Erythroblast (primary cell): ENCODE measurements at regions not wholly inside any gene's neighbourhood (a gene's known extent, or its start where the extent isn't known, plus 50 kb on each side); places are given as distances from the start of the nearest gene placed in this dataset.

Experiments used
- DNase-seq, 2 experiments: peaks; one replicate each; lab custom pipeline; 2025; lab: John Stamatoyannopoulos, UW
- GATA1 ChIP-seq: IDR thresholded peaks from 2 replicates; pipeline ENCODE4 v1.6.1; 2011; ENCODE audit warnings: low read depth, mild to moderate bottlenecking, control low read depth, low read length, moderate library complexity
- POLR2A ChIP-seq: IDR thresholded peaks from 2 replicates; pipeline ENCODE4 v1.6.1; 2011; ENCODE audit warnings: mild to moderate bottlenecking, low read length

DNA sequence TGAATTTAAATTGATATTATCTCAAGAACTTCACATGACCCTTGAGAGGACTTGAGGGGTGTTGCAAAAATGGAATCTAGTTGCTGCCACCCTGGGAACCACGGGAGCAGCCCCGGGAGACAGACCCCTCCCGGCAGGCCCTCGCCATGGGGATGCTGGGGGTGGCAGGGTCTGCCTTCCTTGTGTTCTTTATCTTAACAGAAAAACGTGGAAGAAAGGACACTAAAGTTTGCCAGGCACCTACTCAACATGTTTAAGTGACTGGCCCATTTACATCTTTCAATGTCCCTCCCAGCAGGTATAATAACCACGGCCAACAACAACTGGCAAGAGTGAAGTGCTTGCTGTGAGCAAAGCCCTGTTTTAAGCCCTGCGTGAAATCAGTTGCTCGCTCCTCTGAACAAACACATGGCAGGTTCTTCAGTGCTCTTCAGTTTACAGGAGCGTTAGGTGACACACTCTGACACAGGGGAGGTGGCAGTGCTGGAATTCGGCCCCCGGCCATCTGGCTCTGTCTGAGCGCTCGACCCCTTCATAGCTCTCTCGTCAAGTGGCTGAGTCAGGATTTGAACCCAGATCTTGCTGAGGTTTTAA is 112.5 kb downstream of the ASB7 start:
- DNase-seq = no peak
- TF ChIP-seq POLR2A (no peak), GATA1 (no peak)

DNA sequence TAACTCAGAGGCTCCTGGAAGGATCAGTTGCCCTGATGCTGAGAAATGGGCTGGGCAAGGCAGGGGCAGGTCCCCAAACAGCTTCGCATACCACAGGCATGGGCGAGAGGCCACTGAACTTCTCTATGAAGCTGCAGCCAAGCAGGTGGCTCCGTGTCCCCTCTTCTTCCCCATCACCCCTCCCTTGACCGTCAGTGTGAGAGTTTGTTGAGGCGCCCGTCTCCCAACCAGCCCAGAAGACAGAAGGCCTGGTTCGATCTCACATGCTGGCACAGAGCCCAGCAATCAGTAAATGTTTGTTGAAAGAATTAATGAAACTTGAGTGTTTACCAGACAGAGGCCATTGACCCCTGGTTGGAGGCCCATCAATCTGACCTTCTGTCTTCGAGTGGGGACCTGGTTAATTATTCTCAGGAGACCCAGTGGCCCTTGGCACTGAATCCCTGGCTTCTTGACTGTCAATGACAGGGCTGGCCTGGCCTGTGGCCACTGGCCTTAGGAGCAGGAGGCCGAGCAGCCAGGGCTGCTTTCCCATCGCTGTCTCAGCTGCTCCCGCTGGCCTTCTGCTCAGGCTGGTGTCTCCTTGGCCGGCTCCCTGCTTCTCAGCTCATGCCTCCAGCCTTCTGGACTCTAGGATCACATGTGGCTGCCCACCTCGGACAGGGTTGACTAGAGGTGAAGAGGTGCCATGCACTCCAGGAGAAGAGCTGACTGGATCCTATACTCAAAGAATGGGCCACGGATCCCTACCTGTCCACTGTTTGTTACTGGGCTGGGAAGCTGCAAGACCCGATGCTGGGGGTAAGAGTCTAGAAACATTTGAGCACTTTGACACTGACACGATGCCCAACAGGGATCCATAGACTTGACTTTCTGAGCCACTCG is 113.4 kb downstream of the ASB7 start:
- DNase-seq = no peak
- no peak for TF ChIP-seq GATA1
- TF ChIP-seq POLR2A = no peak

DNA sequence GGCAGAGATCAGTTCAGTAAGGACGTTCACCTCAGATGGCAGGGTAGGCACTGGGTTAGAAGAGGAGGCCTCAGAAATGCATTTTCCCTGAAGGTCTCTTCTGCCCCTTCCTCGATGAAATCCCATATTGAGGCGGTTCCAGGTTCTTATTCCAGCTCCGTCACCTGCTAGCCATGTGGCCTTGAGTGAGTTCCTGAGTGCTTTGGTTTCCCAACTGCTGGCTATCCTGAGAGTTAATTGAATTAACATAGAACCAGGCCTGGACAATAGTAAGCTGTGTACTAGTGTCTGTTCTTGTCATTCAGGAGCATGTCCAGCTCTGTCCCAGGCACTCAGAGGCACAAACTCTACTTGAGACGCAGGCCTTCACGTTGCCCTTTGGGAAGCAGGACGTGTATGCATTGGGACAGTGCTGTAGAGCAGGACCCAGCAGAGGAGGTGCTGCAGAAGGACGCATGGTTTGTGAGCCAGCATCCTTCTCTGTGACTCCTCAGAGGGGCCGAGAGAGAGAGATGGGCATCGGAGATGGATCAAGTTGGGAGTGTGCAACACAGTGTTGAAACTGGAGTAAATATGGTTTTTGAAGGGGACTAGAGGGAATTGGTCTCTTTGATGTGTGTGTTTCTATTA is 114.2 kb downstream of the ASB7 start:
- TF ChIP-seq POLR2A (no peak), GATA1 (no peak)
- DNase-seq = no peak

DNA sequence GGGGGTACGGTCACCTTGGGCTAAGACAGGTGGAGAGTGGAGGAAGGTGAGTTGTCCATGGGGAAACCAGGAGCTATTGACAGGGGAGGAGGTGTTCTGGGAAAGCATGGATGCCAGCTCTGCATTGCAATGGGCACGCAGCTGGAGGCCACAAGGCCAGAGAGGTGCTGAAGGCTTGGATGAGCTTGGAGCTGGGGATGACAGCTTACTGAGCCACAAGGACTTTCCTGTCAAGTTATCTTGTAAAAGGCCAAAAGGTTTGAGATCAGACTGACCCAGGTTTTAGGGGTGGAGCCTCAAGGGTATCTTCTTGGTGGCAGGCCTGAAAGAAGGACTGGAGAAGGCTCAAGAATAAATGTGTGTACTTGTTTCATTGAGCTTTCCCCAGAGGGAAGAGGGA is 115.2 kb downstream of the ASB7 start:
- TF ChIP-seq GATA1 = no peak
- no peak for TF ChIP-seq POLR2A
- DNase-seq = no peak

DNA sequence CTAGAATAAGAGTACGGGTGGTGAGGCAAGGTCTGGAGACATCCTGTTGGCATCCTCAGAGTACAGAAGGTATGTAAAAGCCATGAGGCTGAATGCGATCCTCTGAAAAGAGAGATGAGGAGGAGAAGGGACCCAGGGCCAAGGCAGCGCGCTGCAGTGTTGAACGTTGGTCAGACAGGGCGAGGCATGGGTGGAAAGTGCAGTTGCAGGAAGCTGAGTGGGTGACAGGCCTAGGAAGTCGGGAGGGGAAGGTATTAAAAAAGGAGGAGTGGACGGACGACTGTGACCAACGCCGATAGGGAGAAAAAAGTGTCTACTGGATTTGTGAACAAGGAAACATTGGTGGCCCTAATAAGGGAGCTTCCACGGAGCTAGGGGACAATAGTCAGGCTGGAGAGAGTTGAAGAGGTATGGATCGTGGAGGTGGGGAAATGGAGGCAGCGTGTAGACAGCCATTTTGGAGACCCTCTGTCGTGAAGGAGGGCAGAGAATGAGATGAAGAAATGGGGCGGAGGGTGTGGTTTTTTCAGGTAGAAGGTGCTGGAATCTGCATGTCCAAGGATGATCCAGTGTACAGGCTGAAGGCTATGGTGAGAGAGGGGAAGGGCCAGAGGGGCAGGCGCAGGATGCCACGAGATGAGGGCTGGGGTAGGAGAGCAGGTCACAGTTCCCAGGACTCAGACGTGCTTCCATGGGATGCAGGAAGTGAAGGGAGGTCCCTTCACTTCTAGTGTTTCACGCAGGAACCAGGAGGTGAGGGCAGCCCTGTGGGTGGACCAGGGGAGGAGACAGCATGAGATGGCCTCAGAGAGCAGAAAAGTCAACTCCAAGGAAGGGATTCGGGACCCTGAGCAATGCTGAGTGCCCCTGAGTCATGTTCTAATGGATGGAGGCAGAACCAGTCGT is 115.9 kb downstream of the ASB7 start:
- no peak for TF ChIP-seq POLR2A
- TF ChIP-seq GATA1 = no peak
- DNase-seq = no peak

DNA sequence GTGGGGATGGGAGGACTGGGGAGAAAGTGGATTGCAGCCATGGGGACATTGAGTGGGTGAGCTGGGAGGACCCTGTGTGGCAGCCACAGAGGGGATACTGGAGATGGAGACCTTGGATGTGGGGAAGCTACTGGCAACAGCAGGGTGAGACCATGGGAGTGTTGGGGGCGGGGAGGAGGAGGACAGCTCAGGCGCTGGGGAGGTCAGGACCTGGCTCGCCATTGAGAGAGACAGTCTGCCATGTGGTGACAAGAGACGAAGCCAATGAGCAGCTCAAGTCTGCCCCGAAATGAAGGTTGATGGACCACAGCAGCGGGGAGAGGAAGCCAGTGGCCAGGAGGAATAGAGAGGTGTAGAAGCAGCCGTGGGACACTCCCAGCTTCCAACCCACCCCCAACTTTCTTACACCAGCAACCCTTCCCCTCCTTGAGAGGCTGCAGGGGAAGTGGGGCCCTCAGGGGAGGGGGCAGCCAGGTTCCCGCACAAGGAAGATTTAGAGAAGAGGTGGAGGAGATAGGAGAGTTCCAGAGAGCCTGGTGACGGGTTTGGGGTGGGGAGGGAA is 118.1 kb downstream of the ASB7 start:
- TF ChIP-seq GATA1 (no peak), POLR2A (no peak)
- no peak for DNase-seq

DNA sequence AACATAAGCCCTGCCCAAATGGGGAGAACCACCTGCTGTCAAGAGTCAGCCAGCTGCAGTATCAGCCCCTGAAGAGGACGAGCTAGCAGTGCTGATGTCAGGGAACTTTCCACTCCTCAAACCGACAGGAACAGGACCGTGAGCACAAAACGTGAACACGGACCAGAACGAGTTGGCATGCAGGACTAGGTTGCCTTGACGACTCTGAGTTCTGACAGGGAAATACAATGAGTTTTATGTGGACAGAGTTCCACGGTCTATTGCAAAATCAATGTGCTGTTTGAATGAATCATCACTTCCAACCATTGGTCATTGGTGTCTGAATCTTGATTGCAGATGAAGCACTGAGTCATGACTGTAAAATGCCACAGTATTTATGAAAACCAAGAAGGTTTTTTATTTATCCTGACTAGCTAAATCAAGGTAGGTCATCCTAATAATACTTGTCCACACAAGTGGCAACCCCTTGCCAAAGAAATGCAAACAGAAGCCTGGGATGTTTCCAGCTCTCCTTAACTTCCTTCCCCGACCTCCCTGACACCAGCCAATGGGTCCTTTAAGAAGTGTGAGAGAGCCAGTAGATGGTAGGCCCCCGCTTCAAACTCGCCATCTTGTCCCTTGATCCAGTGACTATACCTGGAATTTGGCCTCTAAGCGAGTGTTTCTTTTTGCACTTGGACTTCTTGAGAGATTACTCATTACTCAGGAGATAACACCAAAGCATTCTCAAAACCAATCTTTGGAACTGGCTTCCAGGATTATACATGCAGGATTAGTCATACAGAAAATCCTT is 119.6 kb downstream of the ASB7 start:
- no peak for DNase-seq
- TF ChIP-seq POLR2A = no peak
- TF ChIP-seq GATA1 = no peak

DNA sequence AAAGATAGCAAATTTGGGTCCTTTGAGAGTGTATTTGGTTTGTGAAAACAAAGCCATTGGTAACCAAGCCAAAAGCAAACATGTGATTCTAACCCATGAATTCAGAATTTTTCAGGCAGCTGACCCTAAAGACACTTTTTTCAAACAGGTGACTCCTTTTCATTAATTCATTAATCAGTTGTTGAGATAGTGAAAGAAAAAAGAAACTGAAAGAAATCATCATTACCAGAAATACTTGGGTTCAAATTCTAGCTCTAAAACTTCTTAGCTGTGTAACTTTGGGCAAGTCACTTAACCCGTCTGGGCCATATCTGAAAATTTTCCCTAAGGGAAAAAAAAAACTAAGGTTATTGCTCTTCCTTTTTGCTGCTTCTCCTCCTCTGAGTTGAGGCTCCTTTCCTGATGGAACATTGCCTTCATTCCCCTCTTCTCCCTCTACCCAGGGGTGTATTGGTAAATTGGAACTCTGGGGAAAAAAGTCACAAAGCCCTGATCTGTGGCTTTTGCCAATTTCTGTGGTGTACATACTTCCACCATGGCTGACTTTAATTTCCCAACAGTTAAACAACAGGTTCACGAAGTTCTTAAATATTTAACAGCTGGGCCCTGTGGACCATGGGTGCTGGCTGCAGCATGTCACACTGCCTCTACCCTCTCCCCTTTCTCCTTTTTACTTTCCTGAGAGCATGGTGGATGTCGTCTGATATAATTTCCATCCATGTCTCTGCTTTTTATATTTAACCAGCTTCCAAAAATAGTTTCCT is 120.3 kb downstream of the ASB7 start:
- no peak for TF ChIP-seq GATA1
- TF ChIP-seq POLR2A = no peak
- no peak for DNase-seq

DNA sequence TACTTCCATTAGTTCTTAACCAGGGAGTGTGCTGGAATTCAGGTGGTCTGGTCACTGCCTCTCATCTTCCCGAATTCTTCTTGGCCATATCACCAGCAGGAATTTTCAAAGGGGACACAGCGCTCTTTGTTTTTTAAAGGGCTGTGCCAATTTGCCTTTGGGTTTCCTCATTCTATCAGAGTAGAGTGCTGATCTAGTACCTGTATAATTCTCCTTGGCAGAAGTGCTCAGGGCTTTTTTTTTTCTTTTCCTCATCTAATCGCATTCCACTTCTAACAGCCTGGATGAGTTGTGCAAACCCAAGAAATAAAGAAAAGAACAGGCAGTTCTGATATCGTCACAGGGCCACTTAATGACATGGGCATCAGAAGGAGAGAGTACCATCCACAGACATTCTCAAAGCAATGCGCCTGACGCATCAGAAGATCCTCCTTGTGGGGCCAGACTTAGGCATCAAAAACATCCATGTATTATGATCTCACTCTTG is 121.0 kb downstream of the ASB7 start:
- no peak for TF ChIP-seq GATA1
- no peak for TF ChIP-seq POLR2A
- DNase-seq = no peak

DNA sequence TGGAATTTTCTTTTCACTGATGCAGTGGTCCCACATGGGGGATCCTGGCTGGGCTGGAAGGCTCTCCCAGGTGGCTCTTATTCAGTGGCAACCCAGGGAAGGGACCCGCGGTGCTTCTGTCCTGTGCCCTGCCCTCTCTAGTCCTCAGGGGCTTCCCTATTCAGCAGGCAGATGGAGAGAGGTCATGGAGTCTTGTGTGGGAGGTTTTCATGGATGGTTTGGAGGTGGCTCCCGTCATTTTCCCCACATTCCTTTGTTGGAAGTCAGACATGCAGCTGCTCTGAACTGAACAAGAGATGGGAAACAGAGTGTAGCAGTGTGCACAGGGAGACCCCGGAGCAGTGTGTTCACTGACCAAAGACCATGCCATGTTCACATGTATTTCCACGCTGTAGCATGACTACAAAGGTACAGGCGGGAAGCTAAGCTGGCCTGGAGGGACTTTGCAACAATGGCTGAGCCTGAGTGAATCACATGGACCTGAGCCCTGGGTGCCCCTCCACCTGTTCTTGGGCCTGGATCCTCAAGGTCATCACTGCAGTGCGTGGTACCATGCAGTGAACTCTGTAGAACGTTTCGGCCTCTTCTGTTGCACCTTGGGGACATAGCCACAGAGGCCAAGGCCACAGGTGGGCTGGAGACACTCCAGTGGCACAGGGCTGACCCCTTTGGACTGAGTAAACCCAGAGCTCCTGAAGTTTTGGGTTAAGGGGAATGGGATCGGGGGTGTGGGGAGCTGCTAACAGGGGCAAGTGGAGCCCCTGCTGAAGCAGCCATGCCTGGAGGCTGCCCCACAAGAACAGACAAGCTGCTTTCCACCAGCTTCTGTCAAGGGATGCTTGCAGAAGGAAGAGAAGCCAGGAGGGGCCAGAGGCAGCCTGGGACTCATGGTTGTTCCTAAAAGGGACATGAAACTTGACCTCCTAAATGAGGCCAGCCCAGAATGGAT is 123.0 kb downstream of the ASB7 start:
- no peak for DNase-seq
- TF ChIP-seq GATA1 (no peak), POLR2A (no peak)

DNA sequence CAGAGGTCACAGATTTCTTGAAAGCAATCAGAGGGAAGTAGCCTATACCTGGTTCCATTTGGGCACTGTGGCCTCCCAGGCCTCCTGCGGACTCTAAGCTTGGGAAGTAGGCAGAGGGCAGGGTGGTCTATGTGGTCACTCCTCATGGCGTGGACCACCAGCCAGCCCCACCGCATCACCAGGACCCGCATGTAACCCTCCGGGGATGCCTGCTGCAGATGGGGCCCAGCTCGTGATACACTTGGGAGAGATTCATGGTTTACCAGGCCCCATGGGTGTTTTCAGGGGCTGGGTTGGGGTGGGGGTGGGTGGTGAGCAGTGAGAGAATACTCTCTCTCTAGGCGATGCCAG is 123.7 kb downstream of the ASB7 start:
- no peak for TF ChIP-seq POLR2A
- no peak for DNase-seq
